GM23338 (cell line): ENCODE measurements at regions not wholly inside any gene's neighbourhood (a gene's known extent, or its start where the extent isn't known, plus 50 kb on each side); places are given as distances from the start of the nearest gene placed in this dataset.

Source experiments
- ATAC-seq: fragments of 200-7000 bp; cut with Tn5 transposase; 3 replicates; pipeline ENCODE4 v1.9.1; 2020
- DNase-seq: peaks from one replicate; pipeline ENCODE4 v3.0.0-alpha.2; 2015; ENCODE audit warnings: low spot score
- H2AFZ ChIP-seq: fragments of 200-600 bp; sonication (generic); 2 replicates; pipeline ENCODE4 v1.8.0; 2016; ENCODE audit warnings: antibody characterized with exemption, mild to moderate bottlenecking, moderate library complexity
- H3F3A ChIP-seq: fragments of 200-600 bp; sonication (generic); replicated peaks from 2 replicates; pipeline ENCODE4 v1.8.0; 2017; ENCODE audit warnings: antibody characterized with exemption, mixed run types, low read depth
- H3K27ac ChIP-seq: fragments of 200-600 bp; sonication (generic); 2 replicates; pipeline ENCODE4 v1.6.1; 2016; ENCODE audit warnings: low read depth
- H3K27me3 ChIP-seq: fragments of 200-600 bp; sonication (generic); 2 replicates; pipeline ENCODE4 v1.8.0; 2016; ENCODE audit warnings: mild to moderate bottlenecking, mixed run types, moderate library complexity; ENCODE audit not compliant: insufficient read depth
- H3K36me3 ChIP-seq: fragments of 200-600 bp; sonication (generic); 2 replicates; pipeline ENCODE4 v1.8.0; 2016; ENCODE audit warnings: mild to moderate bottlenecking; ENCODE audit not compliant: insufficient read depth
- H3K4me1 ChIP-seq: fragments of 200-600 bp; sonication (generic); 2 replicates; pipeline ENCODE4 v1.8.0; 2016; ENCODE audit warnings: mild to moderate bottlenecking, moderate library complexity; ENCODE audit not compliant: insufficient read depth
- H3K4me2 ChIP-seq: fragments of 200-600 bp; sonication (generic); 2 replicates; pipeline ENCODE4 v1.7.1; 2017; ENCODE audit warnings: mixed run types
- H3K4me3 ChIP-seq: fragments of 200-600 bp; sonication (generic); 2 replicates; pipeline ENCODE4 v1.6.1; 2016; ENCODE audit warnings: mixed run types
- H3K79me2 ChIP-seq: fragments of 200-600 bp; sonication (generic); replicated peaks from 2 replicates; pipeline ENCODE4 v1.8.0; 2017; ENCODE audit warnings: mild to moderate bottlenecking; ENCODE audit not compliant: insufficient read depth
- H3K9me2 ChIP-seq: fragments of 200-600 bp; sonication (generic); 2 replicates; pipeline ENCODE4 v1.8.0; 2017; ENCODE audit not compliant: insufficient read depth
- H4K20me1 ChIP-seq: fragments of 200-600 bp; sonication (generic); replicated peaks from 2 replicates; pipeline ENCODE4 v1.8.0; 2017; ENCODE audit warnings: mild to moderate bottlenecking; ENCODE audit not compliant: insufficient read depth
- H3K27ac Mint-ChIP-seq: 2 replicates; pipeline ENCODE4 v1.8.0; 2020; ENCODE audit warnings: inconsistent platforms, mild to moderate bottlenecking, moderate library complexity, mixed read lengths
- H3K27me3 Mint-ChIP-seq: 3 replicates; pipeline ENCODE4 v1.8.0; 2022; ENCODE audit warnings: low read depth, mild to moderate bottlenecking, moderate library complexity, mixed read lengths, inconsistent platforms; ENCODE audit not compliant: insufficient read depth, poor library complexity
- H3K36me3 Mint-ChIP-seq: 3 replicates; pipeline ENCODE4 v1.8.0; 2021; ENCODE audit warnings: low read depth, mild to moderate bottlenecking, inconsistent platforms, moderate library complexity, mixed read lengths
- H3K4me1 Mint-ChIP-seq: 3 replicates; pipeline ENCODE4 v1.8.0; 2020; ENCODE audit warnings: mild to moderate bottlenecking, inconsistent platforms, mixed read lengths
- H3K4me3 Mint-ChIP-seq: 3 replicates; pipeline ENCODE4 v1.8.0; 2021; ENCODE audit warnings: moderate library complexity, mild to moderate bottlenecking, inconsistent platforms, mixed read lengths
- H3K9me3 Mint-ChIP-seq: 3 replicates; pipeline ENCODE4 v1.8.0; 2020; ENCODE audit warnings: moderate library complexity, mild to moderate bottlenecking, inconsistent platforms, mixed read lengths
- CREB1 ChIP-seq: fragments of 250-450 bp; sonication (Bioruptor Pico); IDR thresholded peaks from 2 replicates; pipeline ENCODE4 v1.5.0; 2020; ENCODE audit warnings: low read depth, mild to moderate bottlenecking, moderate library complexity
- CTCF ChIP-seq, 2 experiments: fragments of 200-600 bp in 1 of 2; sonication (generic) in 1 of 2; conservative IDR thresholded peaks; 2 replicates each; pipeline versions ENCODE4 v1.5.1 to v1.6.1; 2016 to 2017; ENCODE audit warnings: antibody characterized with exemption in 2 of 2, low read depth in 2 of 2, mild to moderate bottlenecking in 2 of 2, moderate library complexity in 1 of 2
- ETS1 ChIP-seq: IDR thresholded peaks from 2 replicates; pipeline ENCODE4 v1.6.1; 2016; ENCODE audit warnings: antibody characterized with exemption
- EZH2 ChIP-seq: fragments of 200-600 bp; sonication (generic); IDR thresholded peaks from one replicate; pipeline ENCODE4 v1.8.0; 2017; ENCODE audit warnings: antibody characterized with exemption, mild to moderate bottlenecking, low read depth; ENCODE audit not compliant: unreplicated experiment
- EZH2phosphoT487 ChIP-seq: fragments of 200-600 bp; sonication (generic); IDR thresholded peaks from one replicate; pipeline ENCODE4 v1.8.1; 2018; ENCODE audit warnings: antibody characterized with exemption; ENCODE audit not compliant: unreplicated experiment
- JUNB ChIP-seq: IDR thresholded peaks from one replicate; pipeline ENCODE4 v1.6.1; 2016; ENCODE audit warnings: antibody characterized with exemption; ENCODE audit not compliant: unreplicated experiment
- NANOG ChIP-seq: IDR thresholded peaks from 2 replicates; pipeline ENCODE4 v1.6.1; 2016; ENCODE audit warnings: antibody characterized with exemption, borderline replicate concordance
- POLR2AphosphoS5 ChIP-seq: IDR thresholded peaks from 2 replicates; pipeline ENCODE4 v1.6.1; 2016; ENCODE audit warnings: antibody characterized with exemption, low read depth
- REST ChIP-seq: IDR thresholded peaks from one replicate; pipeline ENCODE4 v1.6.1; 2018; ENCODE audit warnings: antibody characterized with exemption; ENCODE audit not compliant: unreplicated experiment
- STAT1 ChIP-seq: IDR thresholded peaks from one replicate; pipeline ENCODE4 v1.6.1; 2016; ENCODE audit warnings: antibody characterized with exemption; ENCODE audit not compliant: unreplicated experiment
- ZNF114 ChIP-seq: fragments of 250-450 bp; sonication (Bioruptor Pico); IDR thresholded peaks from 2 replicates; pipeline ENCODE4 v1.5.0; 2020; ENCODE audit warnings: mild to moderate bottlenecking, moderate library complexity

- peaks cover 9% of the 10 kb centered on the region for H3K4me1 Mint-ChIP-seq
- Histone ChIP-seq H3K4me2 (no peak overlapping the region), H3K4me1 (no peaks in the 10 kb centered on the region), H2AFZ (no peak overlapping the region), H3K27me3 (no peaks in the 10 kb centered on the region), H3F3A (no peaks in the 10 kb centered on the region), H3K9me2 (peaks cover 3% of the 10 kb centered on the region; the same call in 1 of the 2 replicates), H3K36me3 (no peaks in the 10 kb centered on the region), H3K27ac (no peak overlapping the region), H3K79me2 (no peaks in the 10 kb centered on the region), H4K20me1 (no peaks in the 10 kb centered on the region), H3K4me3 (no peak overlapping the region)
- H3K27me3 Mint-ChIP-seq: peaks cover 5% of the 10 kb centered on the region
- TF ChIP-seq ETS1 (no peak), NANOG (no peak), POLR2AphosphoS5 (no peak), JUNB (no peak), STAT1 (no peak)
- no peaks in the 10 kb centered on the region for H3K36me3 Mint-ChIP-seq
- no peak for ATAC-seq
- H3K4me3 Mint-ChIP-seq: no peak overlapping the region
- H3K9me3 Mint-ChIP-seq: no peaks in the 10 kb centered on the region
- no peak overlapping the region for H3K27ac Mint-ChIP-seq
- DNase-seq: no peak
Measured at GRCh38 chr4:138964716-138965426, 50.7 kb upstream of the NOCT start.

- no peak overlapping the region for H2AFZ ChIP-seq
- H3K4me1 ChIP-seq: no peaks in the 10 kb centered on the region
- H3F3A ChIP-seq: no peaks in the 10 kb centered on the region
- Mint-ChIP-seq H3K4me1 (peaks cover 9% of the 10 kb centered on the region), H3K36me3 (no peaks in the 10 kb centered on the region), H3K27ac (no peak overlapping the region), H3K9me3 (no peaks in the 10 kb centered on the region), H3K27me3 (peaks cover 5% of the 10 kb centered on the region), H3K4me3 (no peak overlapping the region)
- H3K27me3 ChIP-seq: no peaks in the 10 kb centered on the region
- no peak overlapping the region for H3K4me2 ChIP-seq
- ATAC-seq (no peak), DNase-seq (no peak)
- peaks cover 3% of the 10 kb centered on the region; the same call in 1 of the 2 replicates for H3K9me2 ChIP-seq
- no peaks in the 10 kb centered on the region for H3K36me3 ChIP-seq
- H3K27ac ChIP-seq: no peak overlapping the region
- no peaks in the 10 kb centered on the region for H3K79me2 ChIP-seq
- no peak overlapping the region for H3K4me3 ChIP-seq
- H4K20me1 ChIP-seq: no peaks in the 10 kb centered on the region
- TF ChIP-seq ZNF114 (no peak), EZH2 (no peak), JUNB (no peak), EZH2phosphoT487 (no peak), ETS1 (no peak), CREB1 (CRISPR knock-in tag) (no peak), POLR2AphosphoS5 (no peak), REST (no peak), CTCF (conservative IDR thresholded peaks at IDR 0.05; ENCODE audit: low read depth in 2 of 2) (no peak), STAT1 (no peak)
Measured at GRCh38 chr4:138963412-138963811, 52.2 kb upstream of the NOCT start.
